IPS-18c (cell line): ENCODE measurements at regions not wholly inside any gene's neighbourhood (a gene's known extent, or its start where the extent isn't known, plus 50 kb on each side); places are given as distances from the start of the nearest gene placed in this dataset.

Source experiments
- H3K4me3 ChIP-seq: 2 replicates; pipeline ENCODE4 v1.7.0; 2013; ENCODE audit warnings: low read depth, mild to moderate bottlenecking, low read length, moderate library complexity; ENCODE audit not compliant: insufficient read depth
- H3K9me3 ChIP-seq: one replicate; pipeline ENCODE4 v1.6.1; 2013; ENCODE audit warnings: mild to moderate bottlenecking, low read length, moderate library complexity; ENCODE audit not compliant: control insufficient read depth, insufficient read depth

DNA sequence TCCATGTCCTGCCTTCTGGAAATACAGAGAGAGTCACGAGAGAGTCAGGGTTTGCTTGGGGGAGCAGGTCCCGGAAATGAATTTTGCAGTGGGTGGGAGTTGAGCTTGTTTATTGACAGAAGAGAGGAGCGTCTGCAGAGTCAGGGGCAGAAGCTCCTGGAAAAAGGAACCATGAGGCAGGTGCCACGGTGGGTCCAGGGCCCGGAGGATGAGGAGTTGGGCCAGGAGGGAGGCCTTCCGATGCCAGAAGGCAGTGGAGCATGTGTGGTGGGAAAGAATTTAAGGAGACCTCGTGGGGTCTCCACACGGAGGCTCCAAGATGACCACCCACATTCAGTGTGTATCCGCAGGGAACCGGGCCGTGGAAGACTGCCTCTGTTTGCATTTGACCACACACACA is 461.2 kb downstream of the BRD1 start:
- Histone ChIP-seq H3K9me3 (peaks cover 2% of the 10 kb centered on the region), H3K4me3 (no peak overlapping the region)

DNA sequence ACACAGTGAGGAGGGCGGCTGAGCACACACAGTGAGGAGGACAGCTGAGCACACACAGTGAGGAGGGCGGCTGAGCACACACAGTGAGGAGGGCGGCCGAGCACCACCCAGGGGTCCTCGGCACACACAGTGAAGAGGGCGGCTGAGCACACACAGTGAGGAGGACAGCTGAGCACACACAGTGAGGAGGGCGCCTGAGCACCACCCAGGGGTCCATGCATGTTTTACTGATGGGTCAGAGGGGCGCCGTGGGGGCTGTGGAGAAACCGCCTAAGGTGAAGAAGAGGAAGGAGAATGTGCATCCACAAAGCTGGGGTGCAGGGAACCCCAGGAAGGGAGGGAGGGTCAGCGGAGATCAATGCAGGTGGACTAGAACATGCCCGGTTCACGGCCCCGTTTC is 461.8 kb downstream of the BRD1 start:
- peaks cover 2% of the 10 kb centered on the region for H3K9me3 ChIP-seq

DNA sequence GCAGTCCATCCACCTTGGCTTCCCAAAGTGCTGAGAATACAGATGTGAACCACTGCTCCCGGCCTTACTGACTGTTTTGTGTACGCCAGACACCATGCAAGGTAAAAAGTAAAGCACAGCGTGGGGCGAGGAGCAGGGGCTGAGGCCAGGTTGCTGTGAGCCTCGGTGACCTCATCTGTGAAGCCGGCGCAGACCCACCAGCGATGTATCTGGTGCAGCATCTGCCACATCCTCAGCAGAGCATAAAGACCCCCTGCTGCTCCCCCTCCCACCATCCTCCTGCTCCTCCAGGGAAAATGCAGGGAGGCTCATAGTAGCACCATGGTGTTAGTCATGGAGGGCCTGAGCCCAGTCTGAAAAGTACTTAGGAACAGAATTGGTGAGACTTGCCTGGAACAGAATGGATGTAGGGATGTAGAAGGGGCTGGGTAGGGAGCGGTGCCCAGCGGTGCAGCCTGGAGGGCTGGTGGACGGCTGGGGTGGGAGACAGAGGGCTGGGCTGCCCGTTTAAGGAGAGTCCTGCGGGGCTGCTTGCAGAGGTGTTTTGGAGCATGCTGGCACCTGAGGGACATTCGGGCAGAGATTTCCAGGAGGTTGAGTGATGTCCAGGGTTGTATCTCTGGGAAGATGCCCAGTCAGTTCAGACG is 462.4 kb downstream of the BRD1 start:
- Histone ChIP-seq H3K4me3 (no peak overlapping the region), H3K9me3 (peaks cover 2% of the 10 kb centered on the region)

More for the DNA sequence above, 461.8 kb downstream of the BRD1 start:
- H3K4me3 ChIP-seq: no peak overlapping the region

DNA sequence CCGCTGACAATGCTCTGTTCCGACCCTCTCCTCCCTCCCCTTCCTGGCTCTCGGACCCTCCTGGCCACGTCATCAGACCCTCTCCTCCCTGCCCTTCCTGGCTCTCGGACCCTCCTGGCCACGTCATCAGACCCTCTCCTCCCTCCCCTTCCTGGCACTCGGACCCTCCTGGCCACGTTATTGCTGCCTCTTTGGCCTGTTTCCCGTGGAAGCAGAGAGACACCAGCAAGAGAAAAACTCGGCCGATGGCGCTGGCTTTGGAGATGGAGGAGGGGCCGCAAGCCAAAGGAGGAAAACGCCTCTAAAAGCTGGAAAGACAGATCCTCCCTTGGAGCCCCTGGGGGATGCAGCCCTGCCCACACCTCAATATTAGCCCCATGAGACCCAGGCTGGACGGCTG is 463.3 kb downstream of the BRD1 start:
- H3K4me3 ChIP-seq: no peak overlapping the region
- no peaks in the 10 kb centered on the region for H3K9me3 ChIP-seq

DNA sequence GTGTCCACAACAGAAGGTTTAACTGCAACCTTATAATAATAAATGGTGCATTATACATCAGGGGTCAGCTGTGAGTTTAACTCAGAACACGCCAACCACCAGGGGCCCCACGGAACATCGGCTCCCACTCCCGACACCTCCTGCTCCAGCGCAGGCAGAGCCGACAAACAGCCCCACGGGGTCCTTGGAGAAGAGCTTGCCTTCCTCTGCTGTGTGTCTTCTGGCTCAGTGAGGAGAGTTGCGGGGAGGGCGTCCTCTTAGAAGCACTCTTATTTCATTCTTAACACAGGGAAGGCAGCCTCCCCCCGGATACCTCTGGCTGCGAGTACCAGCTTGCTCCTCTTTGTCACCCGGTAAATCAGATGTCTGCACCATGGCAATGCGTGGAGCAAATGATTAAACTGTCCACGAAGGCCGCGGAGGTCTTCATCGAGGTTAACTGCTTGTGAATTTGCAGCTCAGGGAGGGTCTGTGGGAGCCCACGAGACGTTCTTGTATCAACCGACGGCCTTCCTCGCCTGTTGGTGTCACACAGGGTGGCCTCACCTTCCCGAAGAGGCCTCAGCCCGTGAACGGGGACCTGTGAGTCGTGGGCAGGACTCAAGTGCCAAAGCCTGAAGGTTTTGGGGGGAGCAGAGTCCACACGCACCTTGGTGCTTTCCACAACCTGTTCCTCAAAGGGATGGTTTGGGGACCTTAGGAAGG is 464.0 kb downstream of the BRD1 start:
- Histone ChIP-seq H3K9me3 (no peaks in the 10 kb centered on the region), H3K4me3 (no peak overlapping the region)

DNA sequence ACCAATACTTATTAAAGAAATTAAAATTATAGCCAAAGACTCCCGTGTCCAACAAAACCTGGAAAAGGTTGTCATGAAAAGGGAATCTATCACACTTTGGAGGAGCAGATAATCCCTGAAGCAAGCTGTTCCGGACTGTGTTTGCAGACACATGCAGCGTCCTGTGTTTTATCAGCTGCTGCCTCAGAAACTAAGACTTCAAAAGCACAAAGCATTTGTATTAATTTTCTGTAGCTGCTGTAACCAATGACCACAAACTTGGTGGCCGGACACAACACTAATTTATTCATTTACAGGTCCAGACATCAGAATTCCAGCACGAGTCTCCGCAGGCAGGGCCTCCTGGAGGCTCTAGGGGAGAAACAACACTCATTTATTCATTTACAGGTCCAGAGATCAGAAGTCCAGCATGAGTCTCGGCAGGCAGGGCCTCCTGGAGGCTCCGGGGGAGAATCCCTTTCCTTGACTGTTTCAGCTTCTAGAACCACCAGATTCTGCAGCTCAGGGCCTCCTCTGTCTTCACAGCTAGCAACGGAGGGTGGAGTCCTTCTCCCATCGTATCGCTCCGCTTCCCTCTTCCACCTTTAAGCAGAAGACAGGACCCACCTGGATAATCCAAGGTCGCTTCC is 465.3 kb downstream of the BRD1 start:
- Histone ChIP-seq H3K4me3 (no peak overlapping the region), H3K9me3 (no peaks in the 10 kb centered on the region)

DNA sequence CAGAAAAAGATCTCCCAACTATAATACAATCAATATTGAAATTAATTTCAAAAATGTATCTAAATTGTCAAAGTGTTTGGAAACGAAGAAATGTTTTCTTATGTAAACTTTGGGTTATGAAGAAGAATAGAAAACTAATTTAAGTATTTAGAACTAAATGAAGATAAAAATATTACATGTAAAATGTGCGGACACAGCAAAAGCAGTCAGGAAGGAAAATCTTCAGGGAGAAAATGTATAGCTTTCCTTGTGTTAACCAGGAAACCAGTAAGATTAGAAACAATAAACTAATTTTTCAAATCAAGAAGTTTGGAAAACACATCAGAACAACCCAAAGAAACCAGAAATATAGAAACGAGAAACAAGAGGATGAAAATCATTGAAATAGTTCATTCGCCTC is 466.5 kb downstream of the BRD1 start:
- H3K4me3 ChIP-seq: no peak overlapping the region
- no peaks in the 10 kb centered on the region for H3K9me3 ChIP-seq

DNA sequence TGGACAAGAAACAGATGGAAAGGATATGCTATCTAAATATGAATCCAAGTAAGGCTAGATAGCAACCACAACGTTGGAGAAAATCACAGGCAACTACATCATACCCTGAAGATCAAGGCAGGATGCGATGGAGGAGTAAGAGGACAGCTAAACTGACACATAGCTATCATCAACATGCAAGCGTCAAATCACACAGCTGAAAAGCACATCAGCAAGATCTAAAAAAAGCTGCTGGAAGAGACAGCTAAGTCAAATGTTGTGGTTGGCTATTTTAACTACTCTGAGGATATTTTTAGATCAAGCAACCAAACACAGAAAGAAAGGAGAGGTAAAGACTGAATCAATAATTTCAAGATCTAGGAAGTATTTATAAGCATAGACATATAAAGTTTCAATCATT is 466.9 kb downstream of the BRD1 start:
- Histone ChIP-seq H3K9me3 (no peaks in the 10 kb centered on the region), H3K4me3 (no peak overlapping the region)

DNA sequence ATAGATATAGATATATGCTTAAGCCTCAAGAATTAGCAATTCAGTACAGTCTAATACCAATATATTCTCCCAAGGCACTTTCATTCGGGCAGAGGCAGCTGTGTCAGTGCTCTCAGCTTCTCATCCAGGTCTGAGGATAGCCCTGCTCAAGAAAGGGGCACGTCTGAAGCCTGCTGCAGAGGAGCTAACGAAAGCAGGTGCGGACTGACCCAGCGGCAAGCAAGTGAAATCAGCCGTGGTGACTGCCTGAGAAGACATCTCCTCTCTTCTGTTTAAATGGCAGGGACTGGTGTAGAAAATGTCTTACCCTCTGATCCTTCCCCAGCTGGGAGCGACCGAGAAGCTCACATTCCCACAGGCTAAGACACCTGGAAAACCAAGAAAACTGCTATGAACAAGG is 468.6 kb downstream of the BRD1 start:
- Histone ChIP-seq H3K4me3 (no peak overlapping the region), H3K9me3 (peaks cover 4% of the 10 kb centered on the region)

DNA sequence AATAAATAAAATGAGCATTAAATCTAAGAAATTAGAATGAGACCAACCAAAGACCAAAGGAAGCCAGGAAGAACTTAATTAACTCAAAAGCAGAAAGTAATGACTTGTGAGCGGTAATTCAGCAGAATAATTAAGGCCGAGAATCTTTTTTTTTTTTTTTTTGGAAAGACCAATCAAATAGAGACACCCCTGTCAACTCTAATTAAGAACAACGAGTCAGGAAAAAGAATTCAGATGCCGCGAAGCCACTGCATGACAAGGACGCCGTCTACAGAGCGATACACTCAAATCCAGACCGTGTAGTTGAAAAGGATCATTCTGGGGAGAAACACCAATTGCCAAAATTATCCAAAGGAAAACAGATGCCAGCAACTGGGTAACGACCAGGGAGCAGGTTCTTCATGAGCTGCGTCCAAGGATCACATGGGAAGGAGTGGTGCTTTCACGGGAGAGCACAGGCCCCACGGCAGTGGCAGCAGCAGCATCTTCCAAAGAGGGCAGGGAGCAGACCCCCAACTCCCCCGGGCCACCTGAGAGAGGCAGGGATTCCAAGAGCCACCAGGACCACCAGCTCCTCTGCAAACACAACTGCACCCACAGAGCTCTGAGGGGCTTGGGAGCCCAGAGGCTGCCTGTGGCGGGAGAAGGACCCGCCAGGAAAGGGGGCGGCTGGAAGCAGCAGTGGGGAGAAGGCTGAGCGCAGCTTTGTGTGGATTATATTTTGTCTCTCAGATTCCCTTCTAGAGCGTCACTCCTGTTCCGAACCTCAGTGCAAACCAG is 469.8 kb downstream of the BRD1 start:
- peaks cover 4% of the 10 kb centered on the region for H3K9me3 ChIP-seq
- H3K4me3 ChIP-seq: no peak overlapping the region

DNA sequence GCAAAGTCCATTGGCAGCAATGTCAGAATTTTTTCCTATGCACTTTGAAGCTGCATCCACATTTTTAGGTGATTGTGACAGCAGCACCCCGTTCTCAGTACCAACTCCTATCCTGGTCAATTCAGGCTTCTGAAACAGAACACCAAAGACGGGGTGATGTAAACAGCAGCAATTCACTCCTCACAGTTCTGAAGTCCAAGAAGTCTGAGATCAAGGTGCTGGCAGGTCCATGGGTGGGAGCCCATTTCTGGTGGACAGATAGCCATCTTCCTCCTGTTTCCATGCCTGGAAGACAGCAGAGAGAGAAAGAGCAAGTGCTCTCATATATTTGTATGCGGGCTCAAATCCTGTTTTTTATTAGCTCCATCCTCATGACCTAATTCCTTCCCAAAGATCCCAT is 471.2 kb downstream of the BRD1 start:
- Histone ChIP-seq H3K9me3 (peaks cover 4% of the 10 kb centered on the region), H3K4me3 (no peak overlapping the region)

DNA sequence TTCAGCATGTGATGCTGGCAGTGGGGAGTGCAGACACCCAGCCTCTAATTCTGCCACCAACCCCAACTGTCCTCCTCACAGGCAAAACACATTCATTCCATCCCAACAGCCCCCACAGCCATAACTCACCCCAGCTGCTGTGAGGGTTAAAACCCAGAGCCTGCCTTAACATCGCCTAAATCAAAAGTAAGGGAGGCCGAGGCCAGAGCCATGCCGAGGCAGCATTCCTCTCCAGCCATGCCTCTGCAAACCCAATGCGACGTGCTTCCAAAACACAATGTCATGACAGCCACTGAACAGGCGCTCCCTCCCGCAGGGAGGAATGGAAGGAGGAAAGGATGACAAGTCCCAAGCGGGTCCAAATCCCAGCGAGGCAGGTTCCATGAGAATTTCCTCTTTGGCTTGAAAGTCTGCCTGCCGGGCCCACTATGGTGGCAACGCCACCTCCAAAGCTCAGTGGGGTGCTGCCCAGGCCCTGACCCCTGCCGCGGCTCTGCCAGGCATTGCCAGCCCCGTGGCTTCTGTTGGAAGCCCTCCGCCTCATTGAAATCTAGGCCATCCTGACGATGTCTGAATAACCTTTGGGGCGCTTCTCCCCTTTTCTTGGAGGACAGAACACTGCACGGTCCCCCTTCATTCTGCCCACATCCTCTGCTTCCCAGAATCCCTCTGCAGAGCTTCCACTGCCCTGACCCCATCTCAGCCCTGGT is 472.3 kb downstream of the BRD1 start:
- no peak overlapping the region for H3K4me3 ChIP-seq
- peaks cover 4% of the 10 kb centered on the region for H3K9me3 ChIP-seq

DNA sequence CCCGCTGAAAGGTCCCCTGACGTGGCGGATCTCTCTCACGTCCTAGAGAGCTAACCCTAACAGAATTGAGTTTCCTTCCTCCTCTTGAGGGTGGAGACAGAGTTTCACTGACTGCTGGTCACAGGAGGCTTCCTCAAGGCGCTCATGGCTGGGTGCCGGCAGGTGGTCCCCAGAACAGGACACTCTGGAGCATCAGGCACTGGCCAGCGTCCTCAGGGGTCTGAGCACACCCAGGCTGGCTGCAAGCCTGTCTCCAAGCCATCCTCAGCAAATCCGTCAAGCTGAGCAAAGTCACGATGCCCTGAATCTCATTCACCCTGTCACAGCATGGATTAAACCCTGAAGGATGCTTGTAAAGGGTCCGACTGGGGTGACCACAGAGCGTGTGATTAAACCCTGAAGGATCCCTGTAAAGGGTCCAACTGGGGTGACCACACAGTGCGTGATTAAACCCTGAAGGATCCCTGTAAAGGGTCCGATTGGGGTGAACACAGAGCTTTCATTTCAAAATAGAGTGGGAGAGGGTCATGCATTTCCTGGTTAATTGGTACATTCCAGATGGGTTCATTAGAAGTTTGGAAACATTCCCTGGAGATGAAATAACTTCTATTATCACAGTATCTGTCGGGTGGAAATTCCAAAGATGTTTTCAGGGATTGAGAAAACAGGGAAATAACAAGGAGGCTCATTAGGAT is 473.0 kb downstream of the BRD1 start:
- Histone ChIP-seq H3K9me3 (peaks cover 4% of the 10 kb centered on the region), H3K4me3 (no peak overlapping the region)

DNA sequence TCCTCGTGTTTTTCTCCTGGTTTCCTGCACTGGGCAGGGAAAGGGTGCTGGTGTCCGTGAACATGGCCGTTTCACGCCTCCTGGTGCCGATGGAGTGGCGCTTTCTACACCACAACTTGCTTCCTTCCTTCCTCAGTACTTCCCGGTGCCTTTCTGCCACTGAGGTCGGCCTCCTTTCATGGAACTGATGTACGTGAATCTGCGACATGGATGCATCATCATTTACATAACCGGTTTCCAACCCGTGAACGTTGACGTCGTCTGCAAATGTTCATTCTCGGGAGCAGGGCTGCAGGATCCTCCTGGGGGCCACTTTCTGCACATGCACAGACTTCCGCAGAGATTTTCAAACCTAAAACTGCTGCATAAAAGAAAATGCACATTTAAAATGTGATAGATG is 474.4 kb downstream of the BRD1 start:
- Histone ChIP-seq H3K9me3 (peaks cover 4% of the 10 kb centered on the region), H3K4me3 (no peak overlapping the region)

DNA sequence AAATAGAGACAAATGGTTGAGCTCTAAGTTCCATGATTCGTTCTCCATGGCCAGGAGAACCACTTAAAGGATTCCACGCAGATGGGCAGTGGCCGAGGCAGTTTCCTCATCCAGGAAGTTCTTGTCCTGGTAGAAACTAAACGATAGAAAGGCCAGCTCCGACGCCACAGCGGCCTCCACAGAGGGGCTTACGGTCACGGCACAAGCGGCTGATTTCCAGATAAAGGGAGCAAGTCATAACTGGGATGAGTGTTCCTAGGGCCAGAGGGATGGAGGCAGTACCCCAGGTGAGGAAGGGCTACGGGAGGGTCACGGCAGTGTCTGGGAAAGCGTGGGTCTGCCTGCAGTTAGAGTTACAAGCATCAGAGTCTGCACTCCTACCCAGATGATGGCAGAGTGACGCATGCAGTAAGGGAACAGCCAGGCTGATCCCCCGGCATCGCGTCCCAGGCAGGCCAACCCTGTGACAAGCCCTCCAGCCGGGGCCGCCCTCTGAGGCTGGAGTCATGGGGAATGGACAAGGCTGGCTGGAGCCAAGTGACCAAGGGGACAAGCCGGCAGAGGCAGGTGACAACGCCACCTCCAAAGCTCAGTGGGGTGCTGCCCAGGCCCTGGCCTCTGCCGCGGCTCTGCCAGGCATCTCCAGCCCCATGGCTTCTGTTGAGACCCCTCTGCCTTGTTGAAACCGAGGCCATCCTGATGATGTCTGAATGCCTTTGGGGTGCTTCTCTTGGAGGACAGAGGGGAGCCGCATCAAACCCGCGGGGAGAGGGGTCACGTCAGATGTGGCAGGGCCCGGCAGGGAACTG is 475.1 kb downstream of the BRD1 start:
- Histone ChIP-seq H3K4me3 (no peak overlapping the region), H3K9me3 (peaks cover 4% of the 10 kb centered on the region)

DNA sequence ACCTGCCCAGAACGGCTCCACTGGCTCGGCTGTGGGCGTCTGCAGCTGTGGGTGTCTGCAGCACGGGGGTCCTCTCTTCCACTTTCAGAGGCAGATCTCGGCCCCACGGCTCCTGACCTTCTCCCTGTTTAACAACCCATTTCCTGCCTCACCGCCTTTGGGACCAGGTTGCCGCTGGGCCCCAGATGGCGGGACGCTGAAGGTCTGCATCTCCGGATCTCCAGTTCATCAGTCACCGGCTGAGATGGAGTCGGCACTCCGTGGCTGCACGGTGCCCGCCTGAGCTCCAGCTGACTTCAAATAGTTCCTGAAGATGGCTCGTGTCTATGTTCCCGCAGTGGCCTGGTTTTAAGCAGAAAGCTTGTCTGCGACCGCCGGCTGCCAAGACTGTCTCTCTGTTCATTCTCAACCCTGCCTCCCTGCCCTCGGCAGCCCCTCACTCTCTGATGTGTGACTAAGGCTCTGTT is 475.9 kb downstream of the BRD1 start:
- no peak overlapping the region for H3K4me3 ChIP-seq
- peaks cover 4% of the 10 kb centered on the region for H3K9me3 ChIP-seq
